Fibroblast of upper back skin (primary cell): ENCODE measurements at regions not wholly inside any gene's neighbourhood (a gene's known extent, or its start where the extent isn't known, plus 50 kb on each side); places are given as distances from the start of the nearest gene placed in this dataset.

Experiments used
- DNase-seq: peaks from one replicate; pipeline ENCODE4 v3.0.0-alpha.2; 2013

DNA sequence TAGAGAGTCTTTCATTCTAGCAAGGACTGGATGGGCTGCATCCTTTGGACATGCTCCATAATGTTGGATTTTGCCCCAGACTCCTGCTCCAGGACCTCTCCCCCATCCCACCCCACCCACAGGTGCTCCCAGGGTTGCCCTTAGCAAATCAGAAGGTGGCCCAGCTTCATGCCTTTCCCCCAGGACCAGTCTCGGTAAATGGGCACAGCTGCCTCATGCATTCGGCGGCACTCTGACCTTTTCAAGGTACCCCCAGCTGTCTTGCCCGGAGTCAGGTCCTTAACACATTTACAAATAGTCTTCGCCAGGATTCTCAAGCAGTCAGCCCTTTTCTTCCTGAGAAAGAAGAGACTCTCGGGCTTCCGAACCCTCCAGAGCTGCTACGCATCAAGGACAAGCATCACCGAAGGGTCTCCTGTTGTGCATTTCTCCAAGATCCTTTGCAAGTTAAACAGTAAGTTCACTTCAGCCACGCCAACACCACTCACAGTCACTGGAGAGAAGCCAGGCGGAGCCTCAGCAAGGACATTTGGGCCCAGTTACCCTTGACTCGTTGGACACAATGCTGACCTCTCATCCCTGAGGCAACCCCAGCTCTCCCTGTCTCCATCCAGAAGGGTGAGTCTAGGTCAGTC, 287.8 kb downstream of the FAM43A start:
- DNase-seq = no peak

DNA sequence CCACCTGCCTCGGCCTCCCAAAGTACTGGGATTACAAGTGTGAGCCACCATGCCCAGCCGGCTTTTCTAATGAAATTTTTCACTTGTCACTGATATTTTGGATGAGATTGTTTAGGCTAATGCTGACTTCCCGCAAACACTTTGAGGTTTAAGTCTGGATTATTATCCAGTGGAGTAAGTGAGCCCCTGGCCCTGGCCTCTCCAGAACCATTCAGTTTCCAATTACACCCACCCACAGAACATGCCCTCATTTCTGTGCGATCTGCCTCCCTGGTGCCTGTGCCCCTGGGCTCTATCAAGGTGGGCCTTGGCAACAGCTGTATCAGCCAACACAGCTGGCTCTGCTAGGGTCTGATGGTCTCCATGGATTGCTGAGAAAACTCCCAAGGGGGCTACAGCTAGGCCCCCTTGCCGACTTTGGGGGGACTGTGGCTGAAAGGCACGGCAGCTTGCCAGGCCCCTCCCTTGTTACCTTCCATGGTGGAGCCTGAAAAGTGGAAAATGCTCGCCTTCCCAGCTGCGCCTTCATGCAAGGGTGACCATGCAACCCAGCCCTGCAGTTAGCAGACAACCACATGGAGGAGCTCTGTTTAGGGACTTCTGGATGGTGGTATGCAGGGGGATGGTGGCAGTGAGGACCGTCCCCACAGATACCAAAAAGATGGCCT, 288.9 kb downstream of the FAM43A start:
- no peak for DNase-seq

DNA sequence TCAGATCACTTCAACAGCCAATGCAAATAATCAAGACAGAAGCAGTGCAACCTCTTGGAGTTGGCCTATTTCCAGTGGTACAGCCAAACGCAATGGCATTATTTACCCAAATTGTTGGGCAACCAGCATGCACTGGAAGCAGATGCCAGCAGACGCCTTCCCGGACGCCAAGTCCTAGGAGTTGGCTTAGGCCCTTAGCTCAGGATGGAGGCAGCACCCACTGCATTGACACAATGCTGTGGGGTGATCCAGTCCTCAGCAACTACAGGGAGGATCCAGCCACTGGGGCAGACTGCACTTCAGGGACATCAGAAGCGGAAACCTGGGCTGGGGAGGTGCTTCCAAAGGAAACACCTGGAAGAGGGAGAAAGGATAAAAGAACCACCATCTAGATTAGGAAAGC, 290.4 kb downstream of the FAM43A start:
- no peak for DNase-seq

DNA sequence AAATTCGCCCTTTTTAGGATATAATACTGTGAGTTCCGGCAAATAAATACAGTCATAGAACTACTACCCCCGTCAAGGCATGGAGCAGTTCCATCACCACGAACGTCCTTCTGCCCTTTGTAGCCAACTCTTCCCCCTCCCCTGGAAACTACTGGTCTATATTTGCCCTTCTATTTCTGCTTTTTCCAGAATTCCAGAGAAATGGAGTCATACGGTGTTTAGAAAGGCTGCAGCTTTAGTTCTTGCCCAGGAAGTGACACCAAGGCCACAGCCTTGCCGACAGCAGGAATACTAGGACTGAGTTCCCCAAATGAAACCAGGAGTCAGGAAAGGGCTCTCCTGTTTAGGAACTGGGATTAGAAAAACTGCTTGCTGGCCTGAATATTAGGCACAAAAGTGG, 291.2 kb downstream of the FAM43A start:
- DNase-seq = peak; percentile 25

DNA sequence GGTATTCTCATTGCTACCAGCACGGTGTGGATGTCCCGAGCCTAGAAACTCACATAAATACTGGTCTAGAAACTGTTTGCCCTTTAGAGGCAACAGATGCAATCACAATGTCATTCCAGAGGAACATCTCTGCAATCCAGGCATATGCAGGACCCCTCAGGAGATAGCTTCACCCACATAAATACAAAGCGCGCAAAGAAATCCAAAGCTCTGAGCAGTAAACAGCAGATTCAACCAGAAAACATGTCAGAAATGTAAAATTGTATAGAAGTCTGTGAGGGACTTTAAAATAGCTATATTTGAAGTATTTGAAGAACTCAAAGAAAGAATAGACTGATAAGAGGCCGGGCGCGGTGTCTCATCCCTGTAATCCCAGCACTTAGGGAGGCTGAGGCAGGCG, 291.7 kb downstream of the FAM43A start:
- no peak for DNase-seq

DNA sequence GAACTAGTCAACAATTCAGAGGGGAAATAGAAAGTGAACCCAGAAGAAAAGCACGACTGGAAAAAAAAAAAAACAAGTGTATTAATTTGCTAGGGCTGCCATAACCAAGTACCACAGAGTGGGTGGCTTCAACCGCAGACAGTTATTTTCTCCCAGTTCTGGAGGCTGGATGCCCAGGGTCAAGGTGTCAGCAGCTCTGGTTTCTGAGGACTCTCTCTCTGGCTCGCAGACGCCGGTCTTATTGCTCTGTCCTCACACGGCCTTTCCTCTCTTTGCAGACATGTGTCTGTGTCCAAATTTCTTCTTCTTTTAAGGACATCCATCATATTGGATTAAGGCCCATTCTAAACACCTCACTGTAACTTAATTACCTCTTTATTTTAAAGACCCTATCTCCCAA, 291.8 kb downstream of the XXYLT1 start:
- no peak for DNase-seq

DNA sequence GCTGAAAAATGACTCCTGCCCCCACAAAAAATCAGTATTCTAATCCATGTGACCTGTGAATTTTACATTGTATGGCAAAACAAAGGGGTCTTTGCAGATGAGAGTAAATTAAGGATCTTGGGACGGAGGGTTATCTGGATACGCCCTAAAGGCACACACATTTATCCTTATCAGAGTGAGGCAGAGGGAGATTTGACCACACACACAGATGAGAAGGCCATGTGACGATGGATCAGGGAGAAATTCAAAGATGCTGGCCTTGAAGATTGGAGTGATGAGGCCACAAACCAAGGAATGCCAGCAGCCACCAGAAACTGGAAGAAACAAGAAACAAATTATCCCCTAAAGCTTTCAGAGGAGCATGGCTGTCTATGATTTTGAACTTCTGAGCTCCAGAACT, 288.5 kb downstream of the XXYLT1 start:
- no peak for DNase-seq

DNA sequence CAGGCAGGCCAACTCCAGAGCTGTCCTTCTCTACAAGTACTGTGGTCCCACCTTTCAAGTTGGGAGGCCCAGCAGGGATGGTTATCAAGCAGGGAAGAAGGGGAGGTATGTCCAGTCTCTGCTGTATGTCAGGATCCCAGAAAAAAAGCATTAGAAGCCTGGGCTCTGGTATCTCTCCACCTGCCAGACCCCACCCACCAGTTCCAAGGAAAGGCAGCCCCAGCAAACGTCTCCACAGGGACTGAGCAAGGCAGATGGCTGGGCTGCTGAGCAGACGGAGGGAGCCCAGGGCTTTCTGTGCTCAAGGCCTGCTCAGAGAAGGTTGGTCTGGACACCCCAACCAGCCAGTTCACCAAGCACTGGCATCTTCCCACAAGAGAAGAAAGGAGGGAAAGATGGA, 287.8 kb downstream of the XXYLT1 start:
- DNase-seq = no peak

DNA sequence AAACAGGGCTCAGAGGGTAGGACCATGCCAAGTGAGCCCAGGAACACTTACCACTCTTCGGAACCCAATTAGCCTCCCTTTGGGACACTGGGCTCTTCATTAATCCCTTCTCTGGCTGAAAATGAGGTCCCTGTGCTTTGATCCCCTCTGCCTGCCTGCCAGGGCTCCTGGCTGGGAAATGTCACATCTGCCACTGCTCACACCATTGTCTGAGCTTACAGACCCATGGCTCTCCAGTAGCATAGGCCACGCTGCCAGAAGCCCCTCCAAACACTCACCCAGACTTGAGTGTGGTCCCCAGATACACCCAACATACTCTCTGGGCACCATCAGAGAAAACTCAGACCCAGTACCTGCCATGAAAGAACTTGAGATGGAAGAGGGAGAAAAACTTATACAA, 287.3 kb downstream of the XXYLT1 start:
- DNase-seq = no peak

DNA sequence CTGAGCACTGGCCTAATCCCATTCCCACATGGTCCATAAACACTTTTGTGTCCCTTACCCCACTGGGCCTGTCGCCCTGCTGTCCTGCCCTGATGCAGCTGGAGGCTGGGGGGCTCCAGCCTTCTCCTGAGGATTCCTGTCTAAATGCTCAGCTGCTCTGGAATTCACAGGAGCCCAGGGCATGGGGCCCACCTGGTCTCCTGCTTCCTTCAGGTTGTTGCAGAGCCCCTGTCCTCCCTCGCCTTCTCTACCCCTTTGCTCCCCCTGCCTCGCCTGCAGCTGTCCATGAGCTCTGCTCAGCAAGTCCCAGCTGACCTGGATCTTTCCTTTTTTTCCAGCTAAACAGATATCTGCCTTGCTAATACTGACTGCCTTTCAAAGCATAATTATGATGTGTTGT, 286.9 kb downstream of the XXYLT1 start:
- no peak for DNase-seq

DNA sequence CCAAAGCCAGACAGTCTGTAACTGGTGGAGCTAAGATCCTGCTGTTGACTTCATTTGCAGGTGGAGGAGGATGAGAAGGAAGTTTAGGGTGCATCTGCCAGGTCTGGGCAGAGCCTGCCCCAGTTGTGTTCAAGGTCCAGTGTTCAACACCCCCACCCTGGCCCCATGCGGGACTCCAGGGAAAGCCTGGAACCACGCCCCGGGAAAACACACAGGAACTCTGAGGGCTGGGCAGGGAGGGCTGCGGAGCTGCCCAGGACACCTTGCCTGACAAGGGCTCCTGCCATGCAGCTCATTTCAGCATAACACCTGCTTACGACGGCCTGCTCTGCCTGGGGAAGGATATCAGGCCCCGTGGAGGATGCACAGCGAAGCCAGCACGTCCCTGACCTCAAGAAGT, 286.3 kb downstream of the XXYLT1 start:
- DNase-seq = no peak

DNA sequence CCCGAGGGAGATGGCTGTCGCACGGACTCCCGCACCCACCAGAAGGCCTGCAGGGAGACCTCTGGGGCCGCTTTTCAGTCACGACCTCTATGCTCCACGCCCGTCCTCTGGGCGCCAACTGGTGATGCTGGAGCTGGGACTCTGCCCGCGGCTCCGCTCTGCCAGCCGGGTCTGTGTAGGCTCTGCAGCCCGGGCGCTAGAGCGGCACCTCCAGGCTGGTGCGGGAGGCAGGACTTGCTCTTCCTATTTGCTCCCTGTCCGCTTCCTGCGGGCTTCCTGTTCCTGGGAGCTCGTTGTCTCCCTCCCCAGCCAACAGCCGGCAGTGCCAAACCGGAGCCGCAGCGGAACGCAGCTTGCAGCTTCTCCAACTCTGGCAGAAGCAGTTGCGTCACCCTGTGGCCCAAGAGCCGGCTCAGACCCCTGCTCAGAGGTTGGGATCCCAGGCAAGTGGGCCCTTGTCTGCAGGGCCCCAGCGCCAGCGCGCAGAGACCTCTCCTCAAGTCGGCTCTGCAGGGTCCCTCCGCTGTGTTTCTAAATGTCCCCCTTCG, 285.9 kb downstream of the XXYLT1 start:
- DNase-seq = peak; percentile 65

DNA sequence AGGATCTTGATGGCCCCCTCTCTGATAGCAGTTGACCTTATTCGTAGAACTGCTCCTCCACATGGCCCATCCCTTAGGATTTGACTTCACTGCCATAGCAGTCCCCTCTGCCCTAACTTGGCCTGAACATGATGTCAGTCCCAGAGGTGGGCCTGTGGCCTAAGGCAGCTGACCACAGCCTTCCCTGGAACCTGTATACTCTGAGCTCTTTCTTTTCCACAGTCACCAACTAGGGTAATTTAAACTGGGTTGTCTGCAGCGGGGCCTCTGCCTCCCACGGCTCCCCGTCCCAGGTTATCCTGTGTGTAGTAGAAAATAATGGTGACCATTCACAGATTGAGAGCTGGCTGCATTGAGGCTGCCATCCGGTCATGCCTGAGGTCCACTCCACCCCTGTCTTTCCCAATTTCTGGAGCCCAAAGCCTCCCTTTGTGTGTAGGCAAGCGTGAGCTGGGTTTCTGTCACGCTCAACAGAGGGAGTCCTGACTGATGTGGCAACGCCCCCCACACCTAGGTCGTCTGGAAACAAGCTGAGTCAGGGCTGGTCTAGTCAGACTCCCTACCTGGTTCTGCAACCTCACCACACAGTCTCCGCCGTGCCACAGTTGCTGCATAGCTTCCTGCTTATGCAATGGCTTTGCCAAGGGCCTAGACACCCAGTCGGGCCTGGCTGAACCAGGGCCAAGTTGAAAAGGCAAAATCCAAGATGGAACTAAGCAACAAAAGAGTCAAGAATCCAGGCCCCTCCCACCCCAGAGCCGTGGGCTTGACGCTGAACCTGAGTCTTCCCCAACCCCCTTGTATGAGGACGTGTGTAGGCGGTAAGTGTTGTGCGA, 284.5 kb downstream of the XXYLT1 start:
- no peak for DNase-seq

DNA sequence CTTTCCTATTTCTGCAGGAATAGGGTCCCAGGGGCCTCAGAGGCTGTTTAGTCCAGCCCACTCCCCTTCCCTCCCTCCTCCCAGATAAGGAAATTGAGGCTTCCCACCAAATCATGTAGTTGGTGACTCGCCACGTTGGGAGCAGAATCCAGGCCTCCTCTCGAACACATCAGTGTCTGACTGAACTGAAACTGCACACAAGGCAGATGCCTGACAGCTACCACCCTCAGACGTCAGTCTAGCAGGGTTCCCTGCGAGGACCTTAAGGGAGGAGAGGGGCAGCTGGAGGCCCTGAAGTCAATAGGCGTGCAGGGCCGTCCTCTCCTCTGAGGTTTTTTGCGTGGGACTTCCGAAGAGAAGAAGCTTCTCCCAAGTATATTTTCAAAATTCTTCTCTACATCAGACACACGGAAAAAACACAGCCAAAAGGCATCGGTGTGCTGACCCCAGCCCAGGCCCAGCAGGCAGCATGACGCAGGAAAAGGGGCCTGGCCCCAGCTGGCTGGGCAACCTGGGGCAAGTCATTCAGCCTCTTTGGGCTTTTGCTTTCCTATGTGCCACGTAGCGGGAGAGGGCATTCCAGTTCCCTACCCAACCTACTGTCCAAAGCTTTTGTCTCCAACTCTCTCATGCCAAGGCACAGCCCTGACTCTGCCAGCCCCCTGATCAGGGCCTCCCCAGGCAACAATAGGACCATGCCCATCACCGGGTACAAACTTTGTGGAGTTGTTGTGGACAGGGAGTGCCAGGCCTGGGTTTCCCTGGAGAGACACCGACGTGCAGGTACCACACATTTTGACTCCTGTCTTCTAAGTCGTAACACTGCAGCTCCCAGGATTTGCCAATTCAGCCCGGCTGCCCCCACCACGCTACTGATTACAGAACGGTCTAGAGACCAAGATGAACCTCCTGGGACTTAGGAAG, 283.1 kb downstream of the XXYLT1 start:
- DNase-seq = no peak

DNA sequence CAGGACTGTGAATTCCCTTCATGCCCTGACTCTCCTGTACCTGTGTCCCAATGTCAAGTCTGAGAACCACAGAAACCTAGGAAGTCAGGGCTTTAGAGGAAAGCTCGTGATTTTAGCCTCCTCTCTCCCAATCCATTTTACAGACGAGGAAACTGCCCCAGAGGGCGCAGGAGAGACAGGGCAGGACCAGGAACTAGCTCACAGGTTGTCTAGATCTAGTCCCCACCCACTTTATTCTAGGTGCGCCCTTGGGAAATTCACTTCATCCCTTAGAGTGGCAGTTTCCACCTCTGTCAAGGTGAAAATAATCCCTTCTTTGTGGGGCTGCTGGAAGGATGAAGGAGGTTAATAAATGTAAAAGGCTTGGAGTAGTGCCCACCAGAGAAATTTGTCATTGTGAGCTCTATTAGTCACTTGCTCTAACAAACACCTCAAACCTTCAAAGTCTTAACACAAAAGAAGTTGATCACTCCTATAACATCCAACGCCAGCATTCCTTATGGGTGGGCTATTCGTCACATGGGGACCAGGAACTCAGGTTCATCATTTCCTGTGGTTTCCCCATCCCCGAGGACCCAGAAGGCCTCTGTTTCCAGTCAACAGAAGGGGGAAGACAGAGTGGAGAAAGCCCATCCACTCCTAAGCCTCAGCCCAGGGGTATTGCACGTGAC, 282.3 kb downstream of the XXYLT1 start:
- no peak for DNase-seq

DNA sequence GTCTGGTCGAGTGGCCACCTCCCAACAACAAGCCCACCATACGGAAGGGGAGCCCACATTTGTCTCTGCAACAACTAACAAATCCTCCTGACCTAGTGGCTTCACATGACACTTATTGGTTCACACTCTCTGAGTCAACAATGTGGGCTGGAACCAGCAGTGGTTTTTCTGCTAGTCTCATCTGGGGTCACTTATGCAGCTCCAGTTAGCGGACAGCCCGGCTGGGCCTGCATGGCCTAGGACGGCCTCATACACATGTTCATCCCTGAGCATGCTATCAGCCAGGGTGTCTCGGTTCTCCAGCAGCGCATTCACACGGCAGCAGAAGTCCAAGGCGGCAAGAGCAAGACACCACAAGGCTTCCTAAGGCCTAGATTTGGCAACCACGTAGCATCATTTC, 281.7 kb downstream of the XXYLT1 start:
- no peak for DNase-seq

DNA sequence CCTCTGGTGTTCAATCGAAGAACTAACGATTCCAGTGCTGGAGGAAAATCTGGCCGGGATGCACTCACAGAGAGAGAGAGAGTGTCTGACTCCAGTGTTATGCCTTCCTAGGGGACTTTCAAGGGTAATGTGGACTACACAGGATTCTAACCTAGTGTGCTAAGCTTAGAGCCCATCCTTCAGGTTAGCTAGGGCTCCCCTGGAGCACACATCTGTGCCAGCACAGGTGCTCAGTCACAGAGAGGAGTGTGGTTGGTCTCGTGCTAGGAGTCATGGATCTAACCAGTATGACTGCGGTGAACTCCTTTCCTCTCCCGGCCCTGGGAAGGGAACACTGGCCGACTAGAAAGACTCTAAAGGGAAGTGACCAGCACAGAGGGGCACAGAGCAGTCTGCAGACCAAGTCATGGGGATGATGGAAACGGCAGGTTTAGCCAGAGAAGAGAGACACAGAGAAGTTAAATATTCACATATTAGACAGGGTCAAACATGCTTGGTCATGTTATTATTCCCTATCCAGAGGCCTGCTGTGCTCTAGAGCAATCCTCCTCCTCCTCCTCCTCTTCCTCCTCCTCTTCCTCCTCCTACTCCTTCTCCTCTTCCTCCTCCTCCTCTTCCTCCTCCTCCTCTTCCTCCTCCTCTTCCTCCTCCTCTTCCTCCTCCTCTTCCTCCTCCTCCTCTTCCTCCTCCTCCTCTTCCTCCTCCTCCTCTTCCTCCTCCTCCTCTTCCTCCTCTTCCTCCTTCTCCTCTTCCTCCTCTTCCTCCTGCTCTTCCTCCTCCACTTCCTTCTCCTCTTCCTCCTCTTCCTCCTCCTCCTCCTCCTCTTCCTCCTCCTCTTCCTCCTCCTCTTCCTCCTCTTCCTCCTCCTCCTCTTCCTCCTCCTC, 280.3 kb downstream of the XXYLT1 start:
- DNase-seq = no peak

DNA sequence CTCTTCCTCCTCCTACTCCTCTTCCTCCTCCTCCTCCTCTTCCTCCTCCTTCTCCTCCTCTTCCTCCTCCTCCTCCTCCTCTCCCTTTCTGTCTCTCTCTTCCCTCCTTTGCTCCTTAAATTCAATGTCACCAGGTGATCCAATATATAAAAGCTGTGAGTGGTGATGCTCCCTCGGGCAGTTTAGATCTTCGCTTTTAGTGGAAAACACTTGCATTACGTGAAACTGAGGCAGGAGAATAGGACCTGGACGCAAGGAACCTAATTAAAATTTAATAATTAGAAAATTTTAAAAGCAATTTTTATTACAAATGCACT, 279.7 kb downstream of the XXYLT1 start:
- no peak for DNase-seq

DNA sequence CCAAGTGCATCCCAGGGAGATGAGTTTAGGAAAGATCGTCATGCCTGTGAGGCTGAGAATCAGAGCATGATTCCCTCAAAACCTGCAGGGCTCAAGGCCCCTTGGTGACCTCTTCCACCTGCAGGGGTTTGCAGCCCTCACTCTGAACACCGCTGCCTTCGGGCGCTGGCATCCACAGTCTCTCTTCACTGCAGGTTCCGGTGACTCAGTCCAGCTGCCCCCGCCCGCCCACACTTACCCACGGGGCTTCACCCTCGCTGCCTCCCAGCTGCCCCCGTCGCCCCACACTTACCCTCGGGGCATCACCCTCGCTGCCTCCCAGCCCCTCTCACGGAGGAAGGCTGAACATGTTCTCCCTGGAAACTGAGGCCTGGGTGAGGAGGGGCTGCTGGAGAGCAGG, 277.1 kb downstream of the XXYLT1 start:
- no peak for DNase-seq

DNA sequence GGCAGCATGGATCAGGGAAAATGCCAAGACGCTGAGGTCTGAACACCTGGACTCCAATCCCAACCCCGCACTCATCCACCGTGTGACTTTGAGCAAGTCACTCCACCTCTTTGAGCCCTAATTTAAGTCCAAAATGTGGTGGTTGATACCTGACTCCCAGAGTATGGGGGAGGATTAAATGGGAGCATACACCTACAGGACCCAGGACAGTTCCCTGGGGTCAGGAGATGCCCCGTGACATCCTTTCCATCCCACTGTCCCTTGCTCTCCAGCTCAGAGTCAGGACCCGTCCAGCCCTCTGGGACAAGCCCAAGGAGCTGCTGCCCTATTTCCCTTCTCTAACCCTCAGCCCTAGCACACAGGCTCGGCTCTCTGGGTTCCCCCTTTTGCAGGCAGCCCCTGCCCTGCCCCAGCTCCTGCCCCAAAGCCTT, 276.4 kb downstream of the XXYLT1 start:
- no peak for DNase-seq

DNA sequence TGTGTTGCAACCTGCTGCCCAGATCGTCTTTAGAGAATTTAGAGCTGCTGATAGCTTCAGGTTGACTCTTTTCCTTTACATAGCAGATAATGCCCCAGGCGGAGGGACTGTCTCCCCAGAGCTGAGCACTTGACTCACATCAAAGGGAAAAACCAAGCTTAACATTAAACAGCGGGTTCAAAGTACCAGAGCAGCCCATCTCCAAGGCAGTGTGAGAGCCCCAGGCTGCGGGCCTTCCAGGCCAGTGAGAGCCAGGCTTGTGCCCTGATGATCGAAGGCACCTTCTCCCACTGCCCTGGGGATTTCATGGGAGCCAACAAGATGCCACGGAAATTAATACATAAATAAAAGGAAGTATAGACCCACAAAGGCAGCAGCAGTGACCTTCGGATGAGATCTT, 275.6 kb downstream of the XXYLT1 start:
- DNase-seq = no peak
